SK-N-SH treated with all-trans-retinoic acid at 6 μM for 48 hours (cell line): ENCODE measurements at regions not wholly inside any gene's neighbourhood (a gene's known extent, or its start where the extent isn't known, plus 50 kb on each side); places are given as distances from the start of the nearest gene placed in this dataset.

Experiments used
- ARNTL ChIP-seq: fragments of 450-650 bp; formaldehyde crosslinking; IDR thresholded peaks from 2 replicates; pipeline ENCODE4 v1.5.0; 2020; ENCODE audit warnings: low read depth, mild to moderate bottlenecking, moderate library complexity, borderline replicate concordance
- ESRRG ChIP-seq: fragments of 250-450 bp; sonication (Bioruptor Pico); IDR thresholded peaks from 2 replicates; pipeline ENCODE4 v1.6.1; 2021; ENCODE audit warnings: mild to moderate bottlenecking
- GLIS3 ChIP-seq: fragments of 250-450 bp; sonication (Bioruptor Pico); IDR thresholded peaks from 2 replicates; pipeline ENCODE4 v1.5.0; 2020; ENCODE audit warnings: mild to moderate bottlenecking, moderate library complexity
- ISL1 ChIP-seq: fragments of 250-450 bp; sonication (Bioruptor Pico); IDR thresholded peaks from 2 replicates; pipeline ENCODE4 v2.1.2; 2022; ENCODE audit warnings: mild to moderate bottlenecking, moderate library complexity
- OSR1 ChIP-seq: fragments of 250-450 bp; sonication (Bioruptor Pico); IDR thresholded peaks from 2 replicates; pipeline ENCODE4 v1.8.0; 2022; ENCODE audit warnings: moderate library complexity, mild to moderate bottlenecking, inconsistent platforms
- PPARA ChIP-seq: fragments of 250-450 bp; sonication (Bioruptor Pico); IDR thresholded peaks from 2 replicates; pipeline ENCODE4 v1.5.0; 2020; ENCODE audit warnings: mild to moderate bottlenecking, borderline replicate concordance
- TCF4 ChIP-seq: fragments of 250-450 bp; sonication (Bioruptor Pico); IDR thresholded peaks from 2 replicates; pipeline ENCODE4 v1.8.0; 2021; ENCODE audit warnings: mild to moderate bottlenecking, moderate library complexity, borderline replicate concordance
- TOX ChIP-seq: fragments of 250-450 bp; sonication (Bioruptor Pico); IDR thresholded peaks from 2 replicates; pipeline ENCODE4 v1.8.0; 2021; ENCODE audit warnings: mild to moderate bottlenecking, moderate library complexity, borderline replicate concordance
- ZFP3 ChIP-seq: fragments of 250-450 bp; sonication (Bioruptor Pico); IDR thresholded peaks from 2 replicates; pipeline ENCODE4 v1.5.0; 2020; ENCODE audit warnings: mild to moderate bottlenecking, moderate library complexity
- ZFP30 ChIP-seq: fragments of 450-650 bp; formaldehyde crosslinking; IDR thresholded peaks from 2 replicates; pipeline ENCODE4 v1.5.0; 2022; ENCODE audit warnings: mild to moderate bottlenecking, moderate library complexity
- ZNF70 ChIP-seq: fragments of 450-650 bp; formaldehyde crosslinking; IDR thresholded peaks from 2 replicates; pipeline ENCODE4 v1.5.0; 2020; ENCODE audit warnings: mild to moderate bottlenecking, moderate library complexity
- ZNF8 ChIP-seq: fragments of 450-650 bp; formaldehyde crosslinking; IDR thresholded peaks from 2 replicates; pipeline ENCODE4 v1.5.0; 2020; ENCODE audit warnings: mild to moderate bottlenecking, moderate library complexity
- TF ChIP-seq, protein P1 (sequence below): fragments of 250-450 bp; sonication (Bioruptor Pico); IDR thresholded peaks from 2 replicates; pipeline ENCODE4 v1.8.0; 2020; ENCODE audit warnings: mild to moderate bottlenecking, moderate library complexity, borderline replicate concordance
- TF ChIP-seq, protein P2 (sequence below): fragments of 250-450 bp; sonication (Bioruptor Pico); IDR thresholded peaks from 2 replicates; pipeline ENCODE4 v1.5.1; 2020; ENCODE audit warnings: low read depth, mild to moderate bottlenecking, moderate library complexity

- TF ChIP-seq ESRRG (CRISPR knock-in tag) (no peak), ZNF8 (no peak), ISL1 (CRISPR knock-in tag) (no peak), TOX (CRISPR knock-in tag) (no peak), ZNF70 (CRISPR knock-in tag) (no peak), ZFP3 (CRISPR knock-in tag) (no peak), PPARA (CRISPR knock-in tag) (no peak), TCF4 (CRISPR knock-in tag) (no peak), ZFP30 (CRISPR knock-in tag) (no peak), OSR1 (CRISPR knock-in tag) (no peak), ARNTL (no peak), GLIS3 (CRISPR knock-in tag) (no peak)
- TF ChIP-seq, protein P1, sequence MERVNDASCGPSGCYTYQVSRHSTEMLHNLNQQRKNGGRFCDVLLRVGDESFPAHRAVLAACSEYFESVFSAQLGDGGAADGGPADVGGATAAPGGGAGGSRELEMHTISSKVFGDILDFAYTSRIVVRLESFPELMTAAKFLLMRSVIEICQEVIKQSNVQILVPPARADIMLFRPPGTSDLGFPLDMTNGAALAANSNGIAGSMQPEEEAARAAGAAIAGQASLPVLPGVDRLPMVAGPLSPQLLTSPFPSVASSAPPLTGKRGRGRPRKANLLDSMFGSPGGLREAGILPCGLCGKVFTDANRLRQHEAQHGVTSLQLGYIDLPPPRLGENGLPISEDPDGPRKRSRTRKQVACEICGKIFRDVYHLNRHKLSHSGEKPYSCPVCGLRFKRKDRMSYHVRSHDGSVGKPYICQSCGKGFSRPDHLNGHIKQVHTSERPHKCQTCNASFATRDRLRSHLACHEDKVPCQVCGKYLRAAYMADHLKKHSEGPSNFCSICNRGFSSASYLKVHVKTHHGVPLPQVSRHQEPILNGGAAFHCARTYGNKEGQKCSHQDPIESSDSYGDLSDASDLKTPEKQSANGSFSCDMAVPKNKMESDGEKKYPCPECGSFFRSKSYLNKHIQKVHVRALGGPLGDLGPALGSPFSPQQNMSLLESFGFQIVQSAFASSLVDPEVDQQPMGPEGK = no peak
- TF ChIP-seq, protein P2, sequence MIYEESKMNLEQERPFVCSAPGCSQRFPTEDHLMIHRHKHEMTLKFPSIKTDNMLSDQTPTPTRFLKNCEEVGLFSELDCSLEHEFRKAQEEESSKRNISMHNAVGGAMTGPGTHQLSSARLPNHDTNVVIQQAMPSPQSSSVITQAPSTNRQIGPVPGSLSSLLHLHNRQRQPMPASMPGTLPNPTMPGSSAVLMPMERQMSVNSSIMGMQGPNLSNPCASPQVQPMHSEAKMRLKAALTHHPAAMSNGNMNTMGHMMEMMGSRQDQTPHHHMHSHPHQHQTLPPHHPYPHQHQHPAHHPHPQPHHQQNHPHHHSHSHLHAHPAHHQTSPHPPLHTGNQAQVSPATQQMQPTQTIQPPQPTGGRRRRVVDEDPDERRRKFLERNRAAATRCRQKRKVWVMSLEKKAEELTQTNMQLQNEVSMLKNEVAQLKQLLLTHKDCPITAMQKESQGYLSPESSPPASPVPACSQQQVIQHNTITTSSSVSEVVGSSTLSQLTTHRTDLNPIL (CRISPR knock-in tag) = no peak
Observed at GRCh38 chr21:9758888-9759287, 762.5 kb upstream of the TPTE start.
